ENCODE measurements at regions not wholly inside any gene's neighbourhood (a gene's known extent, or its start where the extent isn't known, plus 50 kb on each side); places are given as distances from the start of the nearest gene placed in this dataset.

GRCh38 chr3:106261915-106262683 is 393.3 kb upstream of the CBLB start:
- no peak for DNase-seq (ENCODE audit: low read depth in 2 of 2)

- no peak for DNase-seq (ENCODE audit: low read depth in 2 of 2)
These were observed 394.2 kb upstream of the CBLB start for GRCh38 chr3:106263011-106263410.

GRCh38 chr3:106263546-106263945 is 394.7 kb upstream of the CBLB start:
- DNase-seq (ENCODE audit: low read depth in 2 of 2), result no peak

- no peak for DNase-seq (ENCODE audit: low read depth in 2 of 2)
These were observed 396.9 kb upstream of the CBLB start for GRCh38 chr3:106265704-106266103.

- no peak for DNase-seq (ENCODE audit: low read depth in 2 of 2)
These were observed 399.9 kb upstream of the CBLB start for GRCh38 chr3:106268696-106269095.

GRCh38 chr3:106272302-106272701 is 403.5 kb upstream of the CBLB start:
- no peak for DNase-seq (ENCODE audit: low read depth in 2 of 2)

GRCh38 chr3:106275592-106275991 is 406.8 kb upstream of the CBLB start:
- no peak for DNase-seq (ENCODE audit: low read depth in 2 of 2)

- DNase-seq (ENCODE audit: low read depth in 2 of 2), result no peak
These were observed 407.3 kb upstream of the CBLB start for GRCh38 chr3:106276151-106276550.

GRCh38 chr3:106276755-106277612 is 408.2 kb upstream of the CBLB start:
- DNase-seq (ENCODE audit: low read depth in 2 of 2), result no peak

GRCh38 chr3:106277731-106278130 is 408.9 kb upstream of the CBLB start:
- DNase-seq (ENCODE audit: low read depth in 2 of 2), result no peak

GRCh38 chr3:106281221-106281620 is 412.4 kb upstream of the CBLB start:
- DNase-seq (ENCODE audit: low read depth in 2 of 2), result no peak

- no peak for DNase-seq (ENCODE audit: low read depth in 2 of 2)
These were observed 414.1 kb upstream of the CBLB start for GRCh38 chr3:106282943-106283342.

GRCh38 chr3:106288781-106289180 is 420.0 kb upstream of the CBLB start:
- DNase-seq (ENCODE audit: low read depth in 2 of 2), result no peak

- no peak for DNase-seq (ENCODE audit: low read depth in 2 of 2)
These were observed 421.6 kb upstream of the CBLB start for GRCh38 chr3:106290304-106290997.

GRCh38 chr3:106293161-106293560 is 424.3 kb upstream of the CBLB start:
- no peak for DNase-seq (ENCODE audit: low read depth in 2 of 2)

- no peak for DNase-seq (ENCODE audit: low read depth in 2 of 2)
These were observed 425.3 kb upstream of the CBLB start for GRCh38 chr3:106294121-106294520.

GRCh38 chr3:106296062-106296461 is 427.2 kb upstream of the CBLB start:
- DNase-seq (ENCODE audit: low read depth in 2 of 2), result no peak

- no peak for DNase-seq (ENCODE audit: low read depth in 2 of 2)
These were observed 430.7 kb upstream of the CBLB start for GRCh38 chr3:106299300-106300098.

GRCh38 chr3:106302451-106303221 is 433.8 kb upstream of the CBLB start:
- DNase-seq (ENCODE audit: low read depth in 2 of 2), result no peak

- DNase-seq (ENCODE audit: low read depth in 2 of 2), result no peak
These were observed 435.0 kb upstream of the CBLB start for GRCh38 chr3:106303766-106304165.

- DNase-seq (ENCODE audit: low read depth in 2 of 2), result no peak
These were observed 436.3 kb upstream of the CBLB start for GRCh38 chr3:106305127-106305526.
